ENCODE measurements at regions not wholly inside any gene's neighbourhood (a gene's known extent, or its start where the extent isn't known, plus 50 kb on each side); places are given as distances from the start of the nearest gene placed in this dataset.

GRCh38 chr18:24559526-24559925, 99.1 kb downstream of the HRH4 start:
- POLR2A ChIA-PET, result no interaction called here
- CTCF ChIA-PET, result interaction anchor here (1.3 kb wide), 1 partner anchor 16 kb away, joined by 3 read pairs; no protein-coding TSS in a partner anchor

- POLR2A ChIA-PET, result no interaction called here
- CTCF ChIA-PET, result interaction anchor here (1.3 kb wide), 1 partner anchor 17 kb away, joined by 3 read pairs; no protein-coding TSS in a partner anchor
Measured at GRCh38 chr18:24560511-24560981, 100.1 kb downstream of the HRH4 start.

DNA sequence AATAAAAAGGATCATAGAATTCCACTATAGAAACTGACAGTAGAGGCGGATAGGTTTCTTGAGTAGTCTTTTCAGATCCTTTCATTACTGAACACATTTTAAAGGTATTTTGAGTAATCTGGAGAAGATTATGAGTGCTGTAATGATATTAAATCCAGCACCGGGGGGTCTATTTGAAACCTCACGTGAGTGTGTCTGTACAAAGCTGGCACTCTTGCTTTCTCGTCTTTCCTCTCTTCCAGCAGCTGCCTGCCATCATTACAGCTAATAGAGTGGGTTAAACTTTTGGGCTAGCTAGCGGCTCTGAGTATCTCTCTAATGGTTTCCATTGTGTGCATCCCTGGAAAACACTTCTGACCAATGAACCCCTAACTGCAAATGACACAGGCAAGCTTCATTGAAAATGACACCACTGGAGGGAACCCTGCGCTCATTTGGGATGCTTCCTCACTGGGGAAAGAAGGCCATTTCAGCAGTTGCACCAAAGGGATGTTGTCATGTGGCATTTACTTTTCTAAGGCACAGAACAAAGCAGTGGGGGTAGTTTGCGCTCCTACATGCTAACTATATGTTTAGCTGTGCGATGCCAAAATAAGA, 101.0 kb downstream of the HRH4 start:
- ChIA-PET POLR2A (no interaction called here), CTCF (no interaction called here)

DNA sequence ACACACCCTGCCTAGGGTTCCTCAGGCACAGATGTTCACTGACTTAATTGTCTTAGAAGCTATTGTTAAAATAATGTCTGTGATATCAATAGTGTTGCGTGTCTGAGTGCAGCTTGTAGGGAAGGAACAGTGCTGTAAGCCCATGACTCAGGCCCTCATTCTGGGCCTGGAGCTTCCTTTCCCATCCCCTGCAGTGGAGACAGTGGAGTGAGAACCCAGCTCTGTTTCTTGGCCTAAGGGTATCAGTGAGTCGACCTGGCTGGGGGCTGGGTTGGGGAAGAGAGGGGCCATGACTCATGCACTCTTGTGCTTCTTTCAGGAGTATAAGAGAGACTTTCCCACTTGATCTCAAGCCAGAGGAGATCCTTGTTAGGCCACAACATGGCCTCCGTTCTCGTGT, 106.8 kb downstream of the HRH4 start:
- ChIA-PET POLR2A (no interaction called here), CTCF (no interaction called here)

GRCh38 chr18:24570716-24571115, 110.3 kb downstream of the HRH4 start:
- POLR2A ChIA-PET, result no interaction called here

DNA sequence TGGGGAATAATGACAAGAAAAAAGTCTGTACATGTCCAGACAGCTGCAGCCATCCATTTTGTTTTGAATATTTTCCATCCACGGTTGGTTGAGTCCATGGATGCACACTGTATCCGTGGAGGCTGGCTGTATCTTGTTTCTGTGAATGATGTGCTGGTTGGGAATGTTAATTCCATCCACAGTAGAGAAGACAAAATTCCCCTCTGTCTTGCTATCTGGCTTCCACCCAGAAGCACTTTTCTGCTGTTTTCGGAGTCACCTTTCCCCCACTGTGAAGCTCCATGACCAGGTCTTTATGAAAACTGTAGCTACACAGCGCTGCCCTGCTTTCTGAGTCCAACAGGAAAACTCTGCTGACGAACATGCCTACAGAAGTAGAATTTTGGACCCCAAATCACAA, 122.3 kb downstream of the HRH4 start:
- CTCF ChIA-PET, result no interaction called here
- POLR2A ChIA-PET, result no interaction called here

More at GRCh38 chr18:24570716-24571115, 110.3 kb downstream of the HRH4 start:
- CTCF ChIA-PET, result no interaction called here

DNA sequence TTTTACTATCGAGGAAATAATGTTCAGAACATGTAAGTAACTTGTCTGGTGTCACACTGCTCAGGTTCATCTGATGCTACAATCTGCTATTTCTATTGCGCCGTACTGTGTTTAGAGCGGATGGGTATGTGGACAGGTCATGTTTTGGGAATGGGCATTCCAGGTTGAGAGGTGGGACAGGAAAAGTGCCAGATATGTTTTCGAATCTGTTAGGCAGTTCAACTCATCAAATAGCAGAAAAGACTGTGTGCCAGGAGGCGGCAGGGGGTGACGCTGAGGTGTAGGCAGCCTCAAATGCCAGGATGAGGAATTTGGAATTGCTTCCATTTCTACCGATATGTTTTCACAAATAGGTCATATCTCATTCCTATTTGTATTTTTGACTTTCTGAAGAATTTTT, 123.8 kb downstream of the HRH4 start:
- ChIA-PET CTCF (no interaction called here), POLR2A (no interaction called here)

- POLR2A ChIA-PET, result no interaction called here
Measured at GRCh38 chr18:24584813-24585212, 124.4 kb downstream of the HRH4 start.

DNA sequence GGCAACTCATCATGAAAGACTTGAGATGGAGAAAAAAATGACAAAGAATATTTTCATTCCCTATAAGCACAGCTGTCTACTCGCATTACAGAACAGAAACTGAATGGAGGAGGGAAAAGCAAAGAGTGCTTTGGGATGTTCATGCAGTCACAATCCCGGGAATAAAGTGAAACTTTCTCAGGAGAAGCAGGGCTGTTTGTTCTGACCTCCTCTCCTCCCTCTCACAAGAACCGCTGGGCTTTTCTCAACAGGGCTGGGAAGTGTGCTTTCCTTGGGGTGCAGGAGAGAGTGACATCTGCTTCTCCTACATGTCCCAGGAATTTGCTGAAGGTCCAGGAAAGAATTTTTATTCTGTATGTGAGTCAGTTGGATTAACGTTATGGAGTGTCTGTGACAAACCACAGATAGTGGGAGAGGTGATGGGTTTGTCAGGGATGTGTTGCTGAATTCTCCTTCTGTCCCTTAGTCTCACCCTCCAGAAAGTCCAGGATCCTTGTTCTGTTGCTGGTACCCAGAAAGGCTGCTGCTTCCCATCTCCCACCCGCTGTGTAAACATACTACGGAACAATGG, 125.6 kb downstream of the HRH4 start:
- ChIA-PET CTCF (interaction anchor here (1.1 kb wide), 1 partner anchor 16 kb away, joined by 3 read pairs; no protein-coding TSS in a partner anchor), POLR2A (no interaction called here)

More at GRCh38 chr18:24584813-24585212, 124.4 kb downstream of the HRH4 start:
- CTCF ChIA-PET, result no interaction called here

DNA sequence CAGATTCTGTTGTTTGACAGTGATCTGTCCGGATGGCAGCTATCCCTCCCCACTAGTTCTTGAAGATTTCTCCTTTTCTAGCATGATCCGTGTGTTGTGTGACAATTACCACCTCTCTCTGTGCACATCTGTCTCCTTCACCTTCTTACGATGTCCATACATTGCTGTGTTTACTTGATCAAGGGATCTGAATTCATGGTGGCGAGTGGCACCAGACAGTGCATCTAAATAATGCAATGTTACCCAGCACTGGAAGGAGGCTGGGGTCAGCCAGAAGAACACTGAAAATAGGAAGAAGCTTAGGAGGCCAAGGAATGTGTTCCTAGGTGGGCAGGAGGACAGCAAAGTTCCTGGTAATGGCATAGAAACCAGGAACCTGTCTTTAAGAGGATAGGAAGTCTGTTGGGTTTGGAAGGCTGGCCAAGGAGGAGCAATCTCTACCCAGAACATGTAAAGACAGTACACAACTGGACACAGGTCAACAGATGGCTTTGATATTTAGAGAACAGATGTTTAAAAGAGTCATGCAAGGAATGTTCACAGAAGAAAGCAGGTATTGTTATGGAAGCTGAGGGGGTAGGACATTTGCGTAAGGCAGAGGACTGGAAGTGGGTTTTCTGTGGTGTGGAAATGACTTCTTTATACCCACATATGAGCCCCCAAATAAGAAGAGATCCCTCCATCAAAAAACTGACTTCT, 126.4 kb downstream of the HRH4 start:
- CTCF ChIA-PET, result interaction anchor here (1.1 kb wide), 1 partner anchor 16 kb away, joined by 3 read pairs; no protein-coding TSS in a partner anchor
- POLR2A ChIA-PET, result no interaction called here

DNA sequence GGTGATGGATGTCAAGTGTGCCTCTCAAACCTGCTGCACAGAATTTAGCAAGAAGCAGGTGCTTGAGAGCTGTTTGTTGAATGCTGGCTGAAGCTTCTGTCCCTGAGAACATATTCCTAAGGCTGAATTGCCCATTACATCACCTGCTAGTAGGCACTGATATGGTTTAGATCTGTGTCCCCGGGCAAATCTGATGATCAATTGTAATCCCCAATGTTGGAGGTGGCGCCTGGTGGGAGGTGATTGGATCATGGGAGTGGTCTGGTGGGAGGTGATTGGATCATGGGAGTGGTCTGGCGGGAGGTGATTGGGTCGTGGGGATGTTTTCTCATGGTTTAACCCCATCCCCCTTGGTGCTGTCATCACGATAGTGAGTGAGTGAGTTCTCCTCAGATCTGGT, 128.0 kb downstream of the HRH4 start:
- ChIA-PET CTCF (interaction anchor here (0.5 kb wide), 1 partner anchor 185 kb away, joined by 3 read pairs; no protein-coding TSS in a partner anchor), POLR2A (no interaction called here)

GRCh38 chr18:24590946-24591345, 130.5 kb downstream of the HRH4 start:
- CTCF ChIA-PET, result no interaction called here
- POLR2A ChIA-PET, result no interaction called here

DNA sequence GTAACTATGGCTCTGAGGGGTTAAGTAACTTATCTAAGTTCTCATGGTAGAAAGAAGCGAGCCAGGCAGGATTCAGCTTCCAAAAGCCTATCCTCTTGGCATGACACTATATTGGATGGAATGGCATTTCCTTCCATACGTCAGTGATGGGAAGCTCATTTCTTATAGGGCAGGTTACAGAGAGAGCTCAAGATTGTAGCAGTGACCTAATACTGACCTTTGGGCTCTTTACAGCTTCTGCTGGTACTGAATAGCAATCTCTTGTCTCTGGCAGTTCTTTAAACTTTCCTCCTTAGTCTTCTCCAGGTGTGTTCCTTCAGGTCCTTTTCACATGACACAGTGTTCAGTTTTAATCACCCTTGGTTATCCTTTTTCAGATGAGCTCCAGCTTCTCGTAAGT, 133.0 kb downstream of the HRH4 start:
- ChIA-PET POLR2A (no interaction called here), CTCF (no interaction called here)

- CTCF ChIA-PET, result no interaction called here
Measured at GRCh38 chr18:24593886-24594285, 133.4 kb downstream of the HRH4 start.

GRCh38 chr18:24595561-24596031, 135.2 kb downstream of the HRH4 start:
- CTCF ChIA-PET, result no interaction called here
- POLR2A ChIA-PET, result no interaction called here

More at GRCh38 chr18:24593886-24594285, 133.4 kb downstream of the HRH4 start:
- POLR2A ChIA-PET, result no interaction called here

GRCh38 chr18:24600076-24600654, 139.7 kb downstream of the HRH4 start:
- ChIA-PET POLR2A (no interaction called here), CTCF (interaction anchor here (0.6 kb wide), 1 partner anchor 128 kb away, joined by 3 read pairs; no protein-coding TSS in a partner anchor)

DNA sequence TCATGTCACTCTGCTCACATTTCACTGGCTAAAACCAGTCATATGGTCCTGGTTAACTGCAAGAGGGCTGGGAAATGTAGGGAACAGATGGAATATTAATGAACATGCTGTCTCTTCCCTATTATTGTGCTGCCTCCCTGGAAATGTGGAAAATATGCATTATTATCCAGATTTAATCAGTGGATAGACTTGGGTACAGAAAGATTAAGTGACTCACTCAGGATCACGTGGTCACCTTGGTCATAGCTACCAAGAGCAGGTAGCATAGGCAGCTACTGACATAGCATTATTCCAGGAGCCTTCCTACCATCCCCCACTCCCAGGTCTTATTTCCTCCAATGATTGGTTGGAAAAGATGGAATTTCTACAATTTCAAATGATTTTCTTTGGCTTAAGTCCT, 141.1 kb downstream of the HRH4 start:
- POLR2A ChIA-PET, result no interaction called here
- CTCF ChIA-PET, result no interaction called here

GRCh38 chr18:24602201-24602600, 141.8 kb downstream of the HRH4 start:
- ChIA-PET CTCF (interaction anchor here (0.7 kb wide), 1 partner anchor 16 kb away, joined by 3 read pairs; no protein-coding TSS in a partner anchor), POLR2A (no interaction called here)

DNA sequence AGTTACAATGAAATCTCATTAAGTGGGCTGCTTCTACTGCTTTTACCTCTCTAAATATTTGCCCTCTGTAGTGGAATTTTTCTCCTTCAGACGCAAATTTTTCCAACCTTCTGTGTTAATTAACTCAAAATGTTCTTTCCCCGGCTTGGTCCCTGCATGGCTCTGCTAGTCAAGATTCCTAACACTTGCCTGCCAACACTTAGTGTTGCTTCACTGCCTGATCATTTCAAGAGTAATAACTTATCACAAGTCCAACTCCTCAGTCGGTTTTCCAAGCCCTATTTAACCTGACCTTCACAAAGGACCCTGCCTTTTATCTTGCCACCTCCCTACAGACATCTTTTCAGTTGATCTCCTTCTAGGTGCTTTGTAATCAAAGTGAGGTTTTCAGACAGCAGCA, 142.7 kb downstream of the HRH4 start:
- ChIA-PET CTCF (no interaction called here), POLR2A (no interaction called here)

DNA sequence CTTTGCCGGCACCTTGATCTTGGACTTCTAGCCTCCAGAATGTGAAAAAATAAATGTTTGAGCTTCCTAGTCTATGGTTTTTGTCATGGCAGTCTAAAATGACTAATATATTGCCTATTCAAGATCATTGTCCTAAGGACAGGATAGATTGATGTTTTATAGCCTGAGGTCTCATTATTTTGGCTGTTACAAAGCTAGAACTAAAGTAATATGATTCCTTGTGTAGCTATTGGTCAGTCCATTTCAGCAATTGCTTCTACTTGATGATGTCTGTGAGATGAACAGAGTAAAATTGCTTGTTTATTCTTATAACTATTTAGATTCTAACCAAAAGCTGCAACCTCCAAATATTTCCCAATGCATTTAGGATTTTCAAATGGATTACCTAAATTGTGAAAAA, 145.0 kb downstream of the HRH4 start:
- ChIA-PET POLR2A (no interaction called here), CTCF (no interaction called here)

- CTCF ChIA-PET, result no interaction called here
- POLR2A ChIA-PET, result no interaction called here
Measured at GRCh38 chr18:24609254-24609653, 148.8 kb downstream of the HRH4 start.

All from activated CD8-positive, alpha-beta memory T cell treated with anti-CD3 and anti-CD28 coated beads for 36 hours (primary cell).